GM12878 (cell line): ENCODE measurements at regions not wholly inside any gene's neighbourhood (a gene's known extent, or its start where the extent isn't known, plus 50 kb on each side); places are given as distances from the start of the nearest gene placed in this dataset.

Source experiments
- ATAC-seq: fragments of 200-7000 bp; cut with Tn5 transposase; 3 replicates; pipeline ENCODE4 v1.9.1; 2020; ENCODE audit warnings: mild to moderate bottlenecking, moderate library complexity
- BruUV-seq: library from RNA; stranded (reverse); fragments of 400-500 nt; replicated peaks from 2 replicates; lab custom pipeline; 2021; lab: Mats Ljungman, UMichigan
- CTCF ChIA-PET: fragments of 300-600 bp; sonication (Branson Sonifier 250); formaldehyde crosslinking; extraction: SDS; loops from one replicate; lab custom pipeline; 2021; ENCODE audit warnings: inconsistent platforms; lab: Yijun Ruan, JAX
- POLR2A ChIA-PET: fragments of 350-600 bp; formaldehyde crosslinking; extraction: SDS; loops from one replicate; lab custom pipeline; 2021; ENCODE audit warnings: inconsistent platforms; lab: Charles Lee
- RAD21 ChIA-PET: fragments of 300-600 bp; sonication (Branson Sonifier 250); formaldehyde crosslinking; loops from one replicate; lab custom pipeline; 2023; ENCODE audit warnings: antibody characterized with exemption; ENCODE audit not compliant: unreplicated experiment; lab: Charles Lee
- SMC1A ChIA-PET: fragments of 300-600 bp; sonication (Branson Sonifier 250); formaldehyde crosslinking; loops from one replicate; lab custom pipeline; 2023; ENCODE audit not compliant: unreplicated experiment, uncharacterized antibody; lab: Charles Lee
- DNase-seq: peaks from one replicate; pipeline ENCODE4 v3.0.0-alpha.2; 2011; ENCODE audit warnings: low read depth, low spot score
- FAIRE-seq: peaks from 3 replicates; lab custom pipeline; 2011; peaks lifted over from hg19 to GRCh38; lab: Jason Lieb, UNC
- H2AFZ ChIP-seq: 2 replicates; pipeline ENCODE4 v1.6.0; 2011; ENCODE audit warnings: low read depth, low read length, control low read depth; ENCODE audit not compliant: control insufficient read depth
- H3K27ac ChIP-seq: 2 replicates; pipeline ENCODE4 v1.5.1; 2011; ENCODE audit warnings: control low read depth; ENCODE audit not compliant: control insufficient read depth, insufficient read depth
- H3K27me3 ChIP-seq, 2 experiments: replicated peaks in 1 of 2; 2 replicates each; pipeline versions ENCODE4 v1.6.0 to v1.6.1; 2011; ENCODE audit warnings: low read length in 1 of 2; ENCODE audit not compliant: control insufficient read depth in 2 of 2, insufficient read depth in 2 of 2
- H3K36me3 ChIP-seq, 2 experiments: 2 replicates each; pipeline ENCODE4 v1.5.1; 2011; ENCODE audit warnings: low read length in 1 of 2; ENCODE audit not compliant: control insufficient read depth in 2 of 2, insufficient read depth in 2 of 2
- H3K4me1 ChIP-seq: 2 replicates; pipeline ENCODE4 v1.6.1; 2011; ENCODE audit warnings: mild to moderate bottlenecking, low read length, moderate library complexity, mixed read lengths; ENCODE audit not compliant: control insufficient read depth, insufficient read depth
- H3K4me2 ChIP-seq: 2 replicates; pipeline ENCODE4 v1.6.0; 2011; ENCODE audit warnings: control low read depth; ENCODE audit not compliant: control insufficient read depth, insufficient read depth
- H3K4me3 ChIP-seq: fragments of 200-600 bp; sonication (generic); 2 replicates; pipeline ENCODE4 v1.5.1; 2016
- H3K79me2 ChIP-seq: 2 replicates; pipeline ENCODE4 v1.6.0; 2011; ENCODE audit warnings: low read length; ENCODE audit not compliant: control insufficient read depth, insufficient read depth
- H3K9ac ChIP-seq: 2 replicates; pipeline ENCODE4 v1.8.0; 2011; ENCODE audit warnings: low read length, control low read depth, mixed read lengths; ENCODE audit not compliant: control insufficient read depth, insufficient read depth
- H3K9me3 ChIP-seq: replicated peaks from 3 replicates; pipeline ENCODE4 v1.5.1; 2011; ENCODE audit warnings: mild to moderate bottlenecking, low read length; ENCODE audit not compliant: control insufficient read depth, insufficient read depth
- H4K20me1 ChIP-seq: 2 replicates; pipeline ENCODE4 v1.6.0; 2011; ENCODE audit not compliant: control insufficient read depth, insufficient read depth
- EGR1 ChIP-seq, 2 experiments: IDR thresholded peaks; 1 replicate in 1 of 2; 2 replicates in 1 of 2; pipeline ENCODE4 v1.6.1; 2011 to 2012; ENCODE audit warnings: low read depth in 2 of 2, low read length in 2 of 2, borderline replicate concordance in 1 of 2, mild to moderate bottlenecking in 1 of 2, moderate library complexity in 1 of 2
- IRF5 ChIP-seq: fragments of 450-650 bp; IDR thresholded peaks from 2 replicates; pipeline ENCODE4 v1.6.1; 2017; ENCODE audit warnings: borderline replicate concordance
- MTA2 ChIP-seq: fragments of 450-650 bp; IDR thresholded peaks from 2 replicates; pipeline ENCODE4 v1.6.1; 2016; ENCODE audit warnings: low read depth, mild to moderate bottlenecking, moderate library complexity
- NR2F1 ChIP-seq: fragments of 450-650 bp; conservative IDR thresholded peaks from 2 replicates; pipeline ENCODE4 v1.6.1; 2017; ENCODE audit warnings: mild to moderate bottlenecking
- RB1 ChIP-seq: fragments of 450-650 bp; formaldehyde crosslinking; IDR thresholded peaks from 2 replicates; pipeline ENCODE4 v1.6.1; 2017; ENCODE audit warnings: mild to moderate bottlenecking, borderline replicate concordance
- RFX5 ChIP-seq: IDR thresholded peaks from 2 replicates; pipeline ENCODE4 v1.6.1; 2011; ENCODE audit warnings: low read depth, low read length, improper control_type of control experiment
- SPI1 ChIP-seq: IDR thresholded peaks from 2 replicates; pipeline ENCODE4 v1.6.1; 2011; ENCODE audit warnings: low read depth, mild to moderate bottlenecking, low read length, moderate library complexity, borderline replicate concordance; ENCODE audit not compliant: insufficient read depth
- YY1 ChIP-seq: IDR thresholded peaks from 2 replicates; pipeline ENCODE4 v1.6.1; 2011; ENCODE audit warnings: low read depth, mild to moderate bottlenecking, low read length
- ZBTB40 ChIP-seq: fragments of 450-650 bp; IDR thresholded peaks from 2 replicates; pipeline ENCODE4 v1.6.1; 2016; ENCODE audit warnings: mild to moderate bottlenecking, moderate library complexity, borderline replicate concordance
- ZNF207 ChIP-seq: fragments of 450-650 bp; IDR thresholded peaks from 2 replicates; pipeline ENCODE4 v1.6.1; 2014; ENCODE audit warnings: antibody characterized with exemption, mild to moderate bottlenecking, borderline replicate concordance
- WGBS: methylation state at CpG from one replicate; pipeline ENCODE4 v1.1.6; 2016; ENCODE audit warnings: low lambda C conversion rate; ENCODE audit not compliant: insufficient replicate concordance, insufficient coverage; ENCODE audit errors: missing lambda C conversion rate; 5-methylcytosine and 5-hydroxymethylcytosine counted together
- in situ Hi-C: fragments of 300-500 bp; cut with MboI; formaldehyde crosslinking; loops from 9 replicates; pipeline ENCODE4 v1.14.3; 2018; ENCODE audit warnings: mixed read lengths
- intact Hi-C: fragments of 100-400 bp; cut with micrococcal nuclease; formaldehyde crosslinking; loops from one replicate; pipeline ENCODE4 v1.14.2; 2022; ENCODE audit not compliant: unreplicated experiment

- TF ChIP-seq ZBTB40 (no peak), NR2F1 (no peak), ZNF207 (no peak), YY1 (no peak), EGR1 (IDR thresholded peaks at IDR 0.05; ENCODE audit: borderline replicate concordance in 1 of 2, low read depth in 2 of 2, low read length in 2 of 2) (no peak)
Observed at GRCh38 chr12:59850268-59850667, 254.4 kb downstream of the SLC16A7 start (continued).

GRCh38 chr12:59858508-59859170 lies 262.8 kb downstream of the SLC16A7 start:
- Histone ChIP-seq H3K4me1 (no peaks in the 10 kb centered on the region), H3K79me2 (no peaks in the 10 kb centered on the region), H3K9ac (no peak overlapping the region), H3K36me3 (no peaks in the 10 kb centered on the region), H4K20me1 (no peaks in the 10 kb centered on the region), H3K4me3 (no peak overlapping the region), H3K9me3 (no peaks in the 10 kb centered on the region), H2AFZ (no peak overlapping the region), H3K27me3 (no peaks in the 10 kb centered on the region), H3K4me2 (no peak overlapping the region), H3K27ac (no peak overlapping the region)
- DNase-seq: no peak
- no peak for ATAC-seq
- no TSS peak for BruUV-seq
- CTCF ChIA-PET: no interaction called here
- in situ Hi-C loops: no loop called here
- POLR2A ChIA-PET: no interaction called here
- RAD21 ChIA-PET: no interaction called here
- no peak for FAIRE-seq
- SMC1A ChIA-PET: no interaction called here
- 4% methylated on average over 2 of the region's 2 CpGs for WGBS
- intact Hi-C loops: no loop called here
- TF ChIP-seq ZBTB40: no peak
- no peak for TF ChIP-seq RFX5
- TF ChIP-seq IRF5: no peak
- TF ChIP-seq RB1: no peak
- no peak for TF ChIP-seq SPI1
- TF ChIP-seq MTA2: no peak
